Esophagus muscularis mucosa (tissue), 3 donors: ENCODE measurements at regions not wholly inside any gene's neighbourhood (a gene's known extent, or its start where the extent isn't known, plus 50 kb on each side); places are given as distances from the start of the nearest gene placed in this dataset.

ENCODE experiments used
- CTCF ChIP-seq, 3 experiments: fragments of 200-600 bp in 2 of 3; fragments of 450-650 bp in 1 of 3; sonication (generic) in 2 of 3; IDR thresholded peaks; one replicate each; pipeline ENCODE4 v1.5.1; 2017 to 2019; ENCODE audit warnings: antibody characterized with exemption in 3 of 3, mild to moderate bottlenecking in 2 of 3, moderate library complexity in 1 of 3
- EP300 ChIP-seq: sonication (generic); formaldehyde crosslinking; IDR thresholded peaks from one replicate; pipeline ENCODE4 v1.6.1; 2017; ENCODE audit warnings: antibody characterized with exemption

- no peak for TF ChIP-seq CTCF (IDR thresholded peaks at IDR 0.05)
- TF ChIP-seq EP300, result no peak
These were observed 55.2 kb upstream of the STXBP1 start for GRCh38 chr9:127556871-127557270.
